AG04450 (cell line): ENCODE measurements at regions not wholly inside any gene's neighbourhood (a gene's known extent, or its start where the extent isn't known, plus 50 kb on each side); places are given as distances from the start of the nearest gene placed in this dataset.

Experiments
- CTCF ChIA-PET: fragments of 300-600, 350-600 bp; formaldehyde crosslinking; extraction: SDS; loops from one replicate; lab custom pipeline; 2022; ENCODE audit warnings: antibody characterized with exemption, inconsistent platforms; lab: Charles Lee
- POLR2A ChIA-PET: fragments of 350-600 bp; formaldehyde crosslinking; extraction: SDS; loops from one replicate; lab custom pipeline; 2021; ENCODE audit warnings: antibody characterized with exemption, inconsistent platforms; lab: Yijun Ruan, JAX
- DNase-seq: peaks from one replicate; pipeline ENCODE4 v3.0.0-alpha.2; 2011; ENCODE audit warnings: low read depth, low spot score
- H3K27ac ChIP-seq: one replicate; pipeline ENCODE4 v1.5.1; 2012; ENCODE audit warnings: low read depth, low read length, control low read depth
- H3K27me3 ChIP-seq: one replicate; pipeline ENCODE4 v1.6.0; 2012; ENCODE audit warnings: low read length; ENCODE audit not compliant: control insufficient read depth, insufficient read depth
- H3K4me3 ChIP-seq: 2 replicates; pipeline ENCODE4 v1.5.1; 2011; ENCODE audit warnings: mild to moderate bottlenecking, low read depth, low read length, control low read depth
- H3K9me3 ChIP-seq: 2 replicates; pipeline ENCODE4 v1.5.1; 2012; ENCODE audit warnings: low read length; ENCODE audit not compliant: control insufficient read depth, insufficient read depth
- CTCF ChIP-seq: IDR thresholded peaks from 2 replicates; pipeline ENCODE4 v1.5.1; 2011; ENCODE audit warnings: low read depth, low read length, control low read depth, inconsistent platforms

GRCh38 chr1:29650476-29650875, 414.2 kb downstream of the PTPRU start:
- Histone ChIP-seq H3K27me3 (peaks cover 10% of the 10 kb centered on the region), H3K4me3 (no peak overlapping the region), H3K9me3 (peaks cover 3% of the 10 kb centered on the region; the same call in 1 of the 2 replicates), H3K27ac (no peak overlapping the region)
- TF ChIP-seq CTCF: no peak
- DNase-seq: no peak
- POLR2A ChIA-PET: no interaction called here
- CTCF ChIA-PET: no interaction called here

DNA sequence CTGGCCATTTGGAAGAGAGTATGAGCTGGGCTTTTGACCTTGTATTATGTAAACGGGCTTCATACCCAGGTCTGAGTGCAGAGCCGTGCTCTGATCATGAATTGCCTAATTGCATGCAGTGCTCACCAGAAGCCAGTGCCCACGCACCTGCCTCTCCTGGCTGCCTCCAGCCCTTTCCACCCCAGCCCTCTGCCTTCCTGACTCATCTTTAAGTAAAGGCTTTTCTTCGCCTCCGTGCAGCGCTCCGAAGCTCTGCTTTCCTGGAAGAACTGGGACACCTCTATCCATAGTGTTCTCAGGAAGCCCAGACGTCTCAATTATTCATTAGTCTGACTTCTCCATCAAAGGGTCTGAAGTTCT, 413.7 kb downstream of the PTPRU start:
- H3K4me3 ChIP-seq: no peak overlapping the region
- POLR2A ChIA-PET: no interaction called here
- CTCF ChIA-PET: no interaction called here

GRCh38 chr1:29649189-29650040, 413.1 kb downstream of the PTPRU start:
- H3K9me3 ChIP-seq: peaks cover 3% of the 10 kb centered on the region; the same call in 1 of the 2 replicates
- peaks cover 10% of the 10 kb centered on the region for H3K27me3 ChIP-seq
- H3K4me3 ChIP-seq: no peak overlapping the region
- no peak for TF ChIP-seq CTCF
- ChIA-PET POLR2A (no interaction called here), CTCF (no interaction called here)
- H3K27ac ChIP-seq: no peak overlapping the region
- no peak for DNase-seq

More for the DNA sequence above, 413.7 kb downstream of the PTPRU start:
- TF ChIP-seq CTCF: no peak
- DNase-seq: no peak
- H3K27me3 ChIP-seq: peaks cover 10% of the 10 kb centered on the region
- no peak overlapping the region for H3K27ac ChIP-seq
- peaks cover 3% of the 10 kb centered on the region; the same call in 1 of the 2 replicates for H3K9me3 ChIP-seq

DNA sequence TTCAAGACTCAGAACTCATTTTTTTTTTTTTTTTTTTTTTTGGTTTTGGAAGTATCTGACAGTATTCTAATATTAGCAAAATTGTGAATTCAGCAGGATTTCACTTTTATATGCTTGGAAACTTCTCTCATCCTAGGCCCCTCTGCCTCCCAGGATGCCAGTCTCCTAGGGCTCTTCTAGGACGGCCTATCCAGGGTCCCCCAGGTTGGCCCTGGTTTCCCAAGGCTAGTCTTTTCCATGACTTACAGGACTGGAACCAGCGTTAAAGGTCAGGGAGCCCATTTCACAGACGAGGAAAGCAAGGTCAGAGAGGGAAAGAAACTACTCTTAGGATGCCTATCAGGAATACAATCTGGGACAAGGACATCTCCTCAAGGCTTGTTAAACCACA, 412.5 kb downstream of the PTPRU start:
- CTCF ChIA-PET: interaction anchor here (0.9 kb wide), 1 partner anchor 8 kb away, joined by 4 read pairs; no protein-coding TSS in a partner anchor
- POLR2A ChIA-PET: no interaction called here
- peaks cover 10% of the 10 kb centered on the region for H3K27me3 ChIP-seq
- no peak overlapping the region for H3K4me3 ChIP-seq
- DNase-seq: no peak
- H3K27ac ChIP-seq: no peak overlapping the region
- peaks cover 3% of the 10 kb centered on the region; the same call in 1 of the 2 replicates for H3K9me3 ChIP-seq
- TF ChIP-seq CTCF: no peak

DNA sequence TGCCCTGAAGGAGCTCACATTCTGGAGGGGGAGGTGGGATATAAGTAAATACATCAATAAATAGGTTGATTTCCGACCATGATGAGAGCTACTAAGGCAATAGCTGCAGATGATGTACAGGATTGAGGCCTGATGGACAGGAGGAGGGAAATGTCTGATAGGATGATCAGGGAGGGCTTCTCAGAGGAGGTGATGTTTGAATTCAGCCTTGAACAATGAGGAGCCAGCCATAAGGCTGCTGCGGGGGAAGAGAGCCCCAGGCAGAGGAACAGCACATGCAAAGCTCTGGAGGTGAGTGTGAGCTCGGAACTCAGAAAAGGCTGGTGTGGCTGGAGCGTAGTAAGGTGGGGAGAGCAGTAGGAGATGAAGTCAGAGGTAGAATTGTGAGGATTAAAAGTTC, 411.7 kb downstream of the PTPRU start:
- DNase-seq: no peak
- Histone ChIP-seq H3K27ac (no peak overlapping the region), H3K9me3 (peaks cover 3% of the 10 kb centered on the region; the same call in 1 of the 2 replicates), H3K4me3 (no peak overlapping the region), H3K27me3 (peaks cover 10% of the 10 kb centered on the region)
- ChIA-PET CTCF (interaction anchor here (0.9 kb wide), 1 partner anchor 9 kb away, joined by 4 read pairs; no protein-coding TSS in a partner anchor), POLR2A (no interaction called here)
- no peak for TF ChIP-seq CTCF
